ENCODE measurements at regions not wholly inside any gene's neighbourhood (a gene's known extent, or its start where the extent isn't known, plus 50 kb on each side); places are given as distances from the start of the nearest gene placed in this dataset.
"Not testable (repeated sequence)": the region's sequence is repeated elsewhere in the genome, so short reads cannot be mapped to it uniquely, and the experiment has no call there.

DNA sequence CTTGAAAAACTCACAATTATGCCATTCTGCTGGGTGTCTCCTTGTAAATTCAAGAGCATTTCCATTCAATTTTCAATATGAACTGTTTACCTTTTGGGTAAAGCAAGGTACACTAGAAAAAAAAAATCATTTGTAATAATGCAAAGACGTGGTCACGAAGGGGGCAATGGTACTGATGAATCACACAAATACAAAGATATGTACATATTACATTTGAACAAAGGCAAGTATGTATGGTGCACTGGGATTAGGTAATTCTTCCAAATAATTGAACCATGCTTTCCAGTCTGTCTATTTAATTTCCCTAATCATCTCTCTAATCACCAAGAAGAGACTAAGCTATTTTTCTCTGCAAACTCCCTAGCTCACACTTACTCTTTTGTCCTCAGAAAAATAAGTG lies 63.4 kb upstream of the RNF38 start:
- TF ChIP-seq EZH2 (IDR thresholded peaks at IDR 0.05; ENCODE audit: borderline replicate concordance, low read length) (no peak), CTCF (IDR thresholded peaks at IDR 0.05; ENCODE audit: low read length) (no peak)
- Histone ChIP-seq H3K27ac (ENCODE audit: low read depth, low read length, poor library complexity, severe bottlenecking) (no peak overlapping the region), H3K79me2 (ENCODE audit: insufficient read depth, low read length) (peaks cover 37% of the 10 kb centered on the region), H3K9ac (ENCODE audit: low read length) (no peak overlapping the region), H3K36me3 (ENCODE audit: insufficient read depth, low read length) (peaks cover 12% of the 10 kb centered on the region), H4K20me1 (ENCODE audit: insufficient read depth, low read length) (no peaks in the 10 kb centered on the region), H3K4me1 (ENCODE audit: insufficient read depth, low read length, severe bottlenecking) (no peaks in the 10 kb centered on the region), H3K9me2 (ENCODE audit: low read depth, low read length) (no peaks in the 10 kb centered on the region), H3K4me2 (ENCODE audit: low read length) (no peak overlapping the region), H3F3A (ENCODE audit: insufficient read depth, low read length) (no peaks in the 10 kb centered on the region), H3K27me3 (ENCODE audit: insufficient read depth, low read length) (no peaks in the 10 kb centered on the region), H3K9me3 (ENCODE audit: low read length) (no peaks in the 10 kb centered on the region), H3K4me3 (ENCODE audit: low read depth, low read length, poor library complexity, severe bottlenecking) (no peak overlapping the region), H2AFZ (ENCODE audit: low read length) (no peak overlapping the region)

- Histone ChIP-seq H2AFZ (ENCODE audit: low read length) (no peak overlapping the region), H3K4me1 (ENCODE audit: insufficient read depth, low read length, severe bottlenecking) (no peaks in the 10 kb centered on the region), H3K27ac (ENCODE audit: low read depth, low read length, poor library complexity, severe bottlenecking) (no peak overlapping the region), H3K36me3 (ENCODE audit: insufficient read depth, low read length) (peaks cover 20% of the 10 kb centered on the region), H3K79me2 (ENCODE audit: insufficient read depth, low read length) (peaks cover 28% of the 10 kb centered on the region), H3K9me2 (ENCODE audit: low read depth, low read length) (no peaks in the 10 kb centered on the region), H4K20me1 (ENCODE audit: insufficient read depth, low read length) (no peaks in the 10 kb centered on the region), H3K9me3 (ENCODE audit: low read length) (no peaks in the 10 kb centered on the region), H3K4me2 (ENCODE audit: low read length) (no peak overlapping the region), H3K4me3 (ENCODE audit: low read depth, low read length, poor library complexity, severe bottlenecking) (no peak overlapping the region), H3K9ac (ENCODE audit: low read length) (no peak overlapping the region), H3K27me3 (ENCODE audit: insufficient read depth, low read length) (no peaks in the 10 kb centered on the region), H3F3A (ENCODE audit: insufficient read depth, low read length) (no peaks in the 10 kb centered on the region)
- TF ChIP-seq CTCF (IDR thresholded peaks at IDR 0.05; ENCODE audit: low read length) (no peak), EZH2 (IDR thresholded peaks at IDR 0.05; ENCODE audit: borderline replicate concordance, low read length) (no peak)
Measured at GRCh38 chr9:36462245-36462644, 62.2 kb upstream of the RNF38 start.

GRCh38 chr9:36461323-36461722 lies 61.3 kb upstream of the RNF38 start:
- Histone ChIP-seq H3F3A (ENCODE audit: insufficient read depth, low read length) (no peaks in the 10 kb centered on the region), H3K4me3 (ENCODE audit: low read depth, low read length, poor library complexity, severe bottlenecking) (no peak overlapping the region), H3K4me2 (ENCODE audit: low read length) (no peak overlapping the region), H3K79me2 (ENCODE audit: insufficient read depth, low read length) (peaks cover 34% of the 10 kb centered on the region), H3K9me3 (ENCODE audit: low read length) (no peaks in the 10 kb centered on the region), H3K27me3 (ENCODE audit: insufficient read depth, low read length) (no peaks in the 10 kb centered on the region), H3K4me1 (ENCODE audit: insufficient read depth, low read length, severe bottlenecking) (no peaks in the 10 kb centered on the region), H3K27ac (ENCODE audit: low read depth, low read length, poor library complexity, severe bottlenecking) (no peak overlapping the region), H3K9ac (ENCODE audit: low read length) (no peak overlapping the region), H3K36me3 (ENCODE audit: insufficient read depth, low read length) (peaks cover 27% of the 10 kb centered on the region), H4K20me1 (ENCODE audit: insufficient read depth, low read length) (no peaks in the 10 kb centered on the region), H2AFZ (ENCODE audit: low read length) (no peak overlapping the region), H3K9me2 (ENCODE audit: low read depth, low read length) (no peaks in the 10 kb centered on the region)
- no peak for TF ChIP-seq CTCF (IDR thresholded peaks at IDR 0.05; ENCODE audit: low read length)
- TF ChIP-seq EZH2 (IDR thresholded peaks at IDR 0.05; ENCODE audit: borderline replicate concordance, low read length) = no peak

DNA sequence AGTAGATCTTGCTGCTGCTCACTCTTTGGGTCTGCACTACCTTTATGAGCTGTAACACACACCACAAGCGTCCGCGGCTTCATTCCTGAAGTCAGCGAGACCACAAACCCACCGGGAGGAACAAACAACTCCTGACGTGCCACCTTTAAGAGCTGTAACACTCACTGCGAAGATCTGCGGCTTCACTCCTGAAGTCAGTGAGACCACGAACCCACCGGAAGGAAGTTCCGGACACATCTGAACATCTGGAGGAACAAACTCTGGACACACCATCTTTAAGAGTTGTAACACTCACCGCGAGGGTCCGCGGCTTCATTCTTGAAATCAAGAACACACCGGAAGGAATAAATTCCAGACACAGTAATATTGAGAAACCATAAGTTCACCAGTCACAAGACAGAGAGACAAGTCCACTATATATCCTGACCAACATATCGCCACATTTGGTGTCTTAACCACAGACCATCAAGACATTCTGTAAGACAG lies 58.4 kb upstream of the RNF38 start:
- peaks cover 27% of the 10 kb centered on the region for H3K36me3 ChIP-seq (ENCODE audit: insufficient read depth, low read length)
- not testable (repeated sequence) for H3F3A ChIP-seq (ENCODE audit: insufficient read depth, low read length); H3K9me3 ChIP-seq (ENCODE audit: low read length); H3K4me3 ChIP-seq (ENCODE audit: low read depth, low read length, poor library complexity, severe bottlenecking); H3K4me2 ChIP-seq (ENCODE audit: low read length); H3K9me2 ChIP-seq (ENCODE audit: low read depth, low read length); H2AFZ ChIP-seq (ENCODE audit: low read length); H3K27ac ChIP-seq (ENCODE audit: low read depth, low read length, poor library complexity, severe bottlenecking); H4K20me1 ChIP-seq (ENCODE audit: insufficient read depth, low read length); H3K4me1 ChIP-seq (ENCODE audit: insufficient read depth, low read length, severe bottlenecking); H3K9ac ChIP-seq (ENCODE audit: low read length); H3K27me3 ChIP-seq (ENCODE audit: insufficient read depth, low read length)
- H3K79me2 ChIP-seq (ENCODE audit: insufficient read depth, low read length) = peaks cover 25% of the 10 kb centered on the region
